Fibroblast of skin of right quadriceps (primary cell): ENCODE measurements at regions not wholly inside any gene's neighbourhood (a gene's known extent, or its start where the extent isn't known, plus 50 kb on each side); places are given as distances from the start of the nearest gene placed in this dataset.

Experiments
- DNase-seq: peaks from one replicate; pipeline ENCODE4 v3.0.0-alpha.2; 2013

DNA sequence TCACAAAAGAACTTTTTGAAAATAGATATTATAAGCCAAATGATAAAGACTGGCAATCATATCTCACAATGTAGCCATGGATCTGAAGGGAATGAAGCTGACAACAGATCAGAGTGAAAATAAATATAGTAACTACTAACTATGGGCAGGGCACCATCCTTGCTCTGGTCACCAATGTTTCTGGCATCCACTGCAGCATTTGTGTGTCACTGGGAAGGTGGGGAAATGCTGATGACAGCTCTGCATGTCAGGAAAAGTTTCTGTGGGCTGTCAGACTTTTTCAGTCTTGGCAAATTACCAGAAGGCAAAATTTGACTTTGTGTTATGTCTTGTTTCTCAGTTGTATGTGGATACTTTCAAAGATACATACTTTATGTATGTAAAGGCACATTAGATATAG, 195.6 kb downstream of the ZNF326 start:
- DNase-seq: no peak

DNA sequence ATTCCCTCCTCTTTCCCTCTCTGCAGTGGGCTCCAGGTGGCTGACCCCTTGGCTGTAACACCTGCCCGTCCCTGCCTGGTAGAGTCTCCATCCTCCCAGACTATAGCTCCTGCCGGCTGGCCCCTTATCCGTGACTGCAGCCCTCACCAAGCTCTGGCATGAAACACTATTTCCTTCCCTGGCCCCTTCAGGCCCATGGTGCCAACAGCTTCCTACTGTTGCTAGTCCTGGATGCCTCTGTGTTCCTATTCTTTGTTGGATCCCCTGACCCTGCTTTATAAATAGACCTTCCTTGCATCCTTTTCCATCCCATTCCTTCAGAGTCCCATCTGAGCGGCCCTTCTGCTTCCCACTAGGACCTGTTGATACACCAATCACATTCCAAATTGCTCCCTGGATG, 195.0 kb downstream of the ZNF326 start:
- no peak for DNase-seq

DNA sequence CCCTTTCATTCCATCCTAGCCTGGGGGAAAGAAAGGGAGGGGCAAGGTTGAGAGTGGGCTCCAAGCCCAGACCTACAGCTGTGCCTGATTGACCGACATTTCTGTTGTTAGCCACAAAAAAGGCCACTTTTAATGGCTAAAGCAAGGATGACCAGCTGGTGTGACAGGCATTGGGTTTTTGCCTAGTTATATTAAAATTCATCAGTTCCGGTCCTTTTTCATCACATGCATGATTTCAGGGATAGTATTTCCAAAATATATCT, 192.3 kb downstream of the ZNF326 start:
- DNase-seq: no peak

DNA sequence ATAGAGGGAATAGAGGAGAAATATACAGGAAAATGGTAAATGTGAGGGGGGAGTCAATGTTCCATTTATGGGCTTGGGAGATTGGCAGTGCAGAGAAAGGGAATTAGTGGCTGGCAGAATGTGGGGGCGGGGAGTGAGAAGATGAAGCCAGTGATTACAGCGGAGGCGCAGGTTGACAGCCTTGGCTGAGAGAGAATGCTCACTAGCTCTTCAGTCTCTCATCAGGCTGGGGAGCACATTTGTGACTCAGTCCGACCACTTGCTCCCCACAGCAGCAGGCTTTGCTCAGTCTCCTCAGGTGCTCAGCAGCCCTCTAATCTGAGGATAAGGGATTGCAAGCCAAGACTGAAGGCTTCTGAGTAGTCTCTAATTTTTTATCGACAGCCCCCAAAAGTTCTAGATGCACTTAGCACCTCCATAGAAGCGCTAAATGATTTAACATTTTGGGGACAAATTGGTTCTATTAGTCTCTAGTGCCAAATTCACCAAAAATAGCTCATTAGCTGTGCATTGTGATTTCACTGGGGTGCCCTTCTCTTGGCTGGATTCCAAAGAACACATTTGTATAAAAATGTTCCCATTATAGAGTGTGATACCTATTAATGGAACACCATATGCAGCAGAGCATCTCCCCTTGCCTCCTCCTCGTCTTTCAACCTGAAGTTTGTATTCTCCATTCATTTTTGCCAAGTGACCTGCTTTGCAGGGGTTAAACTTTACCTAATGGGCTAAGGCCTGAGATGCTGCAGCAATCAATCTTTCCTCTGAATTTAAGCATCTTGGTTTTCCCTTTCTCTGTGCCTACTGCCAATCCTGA, 191.8 kb downstream of the ZNF326 start:
- no peak for DNase-seq

DNA sequence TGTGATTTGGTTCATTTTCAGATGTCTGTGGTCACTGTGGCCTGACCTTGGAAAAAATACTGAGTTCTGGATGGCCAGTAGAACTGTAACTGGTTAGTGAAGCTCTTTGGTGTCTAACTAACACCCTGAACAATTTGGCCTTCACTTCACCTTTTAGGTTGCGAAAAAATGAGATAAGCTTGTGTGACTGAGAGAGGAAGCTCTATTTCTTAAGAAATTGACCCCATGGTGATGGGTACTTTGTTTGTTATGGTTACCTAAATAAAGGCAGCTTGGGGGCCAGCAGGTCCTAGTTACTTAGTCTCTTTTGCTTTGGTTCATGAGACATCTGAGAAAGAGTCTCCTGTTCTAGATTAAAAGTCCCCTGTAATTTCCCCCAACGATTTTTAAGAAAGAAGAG, 181.6 kb downstream of the ZNF326 start:
- DNase-seq: no peak

DNA sequence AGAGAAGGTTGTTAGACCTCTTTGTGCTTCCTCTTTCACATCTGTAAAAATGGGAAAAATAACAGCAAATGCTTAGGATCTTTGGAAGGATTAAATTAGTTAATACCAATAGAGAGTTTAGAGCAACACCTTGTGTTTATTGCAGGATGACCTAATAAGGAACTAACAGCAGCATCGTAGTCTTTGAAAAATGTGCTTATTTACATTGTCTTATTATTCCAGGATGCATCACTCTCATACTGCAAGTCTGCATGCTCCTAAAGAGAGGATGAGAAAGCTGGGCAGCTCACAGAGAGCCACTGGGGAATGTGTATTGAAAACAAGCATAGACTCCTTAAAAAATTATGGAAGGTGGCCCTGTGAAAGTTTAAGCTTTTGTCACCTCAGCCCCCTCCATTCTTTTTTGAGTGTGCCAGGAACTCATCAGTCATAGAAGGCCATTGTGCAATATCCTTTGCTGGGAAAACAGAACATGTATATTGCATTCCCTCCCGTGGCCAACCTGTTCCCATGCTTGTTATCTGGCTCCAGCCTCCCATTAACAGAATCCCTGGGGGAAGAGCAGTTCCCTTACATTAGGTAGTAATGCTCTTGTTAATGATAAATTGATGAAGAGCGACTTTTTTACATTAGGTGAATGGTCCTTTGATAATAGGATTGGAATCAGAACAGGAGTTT, 180.7 kb downstream of the ZNF326 start:
- no peak for DNase-seq

DNA sequence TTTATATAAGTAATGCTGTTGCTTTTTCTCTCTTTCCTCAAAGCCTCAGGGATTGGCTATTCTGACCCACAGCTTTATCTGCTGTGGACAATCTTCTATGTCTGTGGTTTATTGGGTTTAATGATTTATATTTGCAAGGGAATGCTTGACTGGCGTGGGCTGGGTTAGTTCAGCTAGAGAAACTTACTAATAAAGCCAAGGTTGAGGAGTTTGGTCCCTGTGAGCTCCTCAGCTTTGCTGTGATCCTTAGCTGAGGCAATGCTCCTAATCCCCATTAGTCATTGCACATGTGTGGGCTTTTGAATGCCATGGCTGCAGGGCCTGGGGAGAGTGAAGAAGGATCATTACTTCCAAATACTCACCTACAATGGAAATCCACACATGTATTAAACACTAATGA, 179.3 kb downstream of the ZNF326 start:
- DNase-seq: no peak

DNA sequence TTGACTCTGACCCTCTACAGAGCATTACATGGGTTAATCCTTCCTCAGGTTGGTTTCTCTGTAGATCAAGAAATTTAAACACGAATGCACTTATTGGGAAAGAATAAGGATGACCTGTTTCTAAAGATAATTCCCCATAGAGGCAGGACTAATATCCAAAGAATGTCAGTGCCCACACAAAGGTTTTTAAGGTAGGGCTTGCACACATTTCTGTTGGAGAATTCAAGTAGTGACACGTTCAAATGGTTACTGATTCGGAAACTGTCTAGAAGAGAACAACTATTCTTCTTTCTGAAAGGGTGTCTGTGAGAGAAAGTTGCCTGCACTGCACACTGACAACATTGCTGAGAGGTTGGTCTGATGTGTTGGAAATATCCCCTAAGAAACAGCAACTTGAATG, 167.3 kb downstream of the ZNF326 start:
- no peak for DNase-seq

DNA sequence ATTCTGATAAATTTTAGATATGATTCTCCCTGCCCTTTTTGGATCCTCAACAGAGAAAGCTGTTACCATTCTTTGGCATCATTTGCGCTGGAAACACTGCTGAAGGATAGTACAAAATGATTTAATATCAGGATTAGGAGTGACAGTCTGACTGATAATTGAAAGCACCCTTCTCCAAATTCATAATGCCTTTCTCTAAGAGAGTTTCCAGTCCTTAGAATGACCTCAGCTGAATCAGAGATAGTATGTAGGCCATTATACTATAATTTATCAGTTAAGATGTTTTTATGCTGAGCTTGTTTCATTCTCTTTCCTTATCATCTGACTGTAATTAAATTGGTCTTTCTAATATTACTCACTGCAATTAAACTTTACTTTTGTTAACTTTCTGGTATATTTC, 166.7 kb downstream of the ZNF326 start:
- DNase-seq: no peak

DNA sequence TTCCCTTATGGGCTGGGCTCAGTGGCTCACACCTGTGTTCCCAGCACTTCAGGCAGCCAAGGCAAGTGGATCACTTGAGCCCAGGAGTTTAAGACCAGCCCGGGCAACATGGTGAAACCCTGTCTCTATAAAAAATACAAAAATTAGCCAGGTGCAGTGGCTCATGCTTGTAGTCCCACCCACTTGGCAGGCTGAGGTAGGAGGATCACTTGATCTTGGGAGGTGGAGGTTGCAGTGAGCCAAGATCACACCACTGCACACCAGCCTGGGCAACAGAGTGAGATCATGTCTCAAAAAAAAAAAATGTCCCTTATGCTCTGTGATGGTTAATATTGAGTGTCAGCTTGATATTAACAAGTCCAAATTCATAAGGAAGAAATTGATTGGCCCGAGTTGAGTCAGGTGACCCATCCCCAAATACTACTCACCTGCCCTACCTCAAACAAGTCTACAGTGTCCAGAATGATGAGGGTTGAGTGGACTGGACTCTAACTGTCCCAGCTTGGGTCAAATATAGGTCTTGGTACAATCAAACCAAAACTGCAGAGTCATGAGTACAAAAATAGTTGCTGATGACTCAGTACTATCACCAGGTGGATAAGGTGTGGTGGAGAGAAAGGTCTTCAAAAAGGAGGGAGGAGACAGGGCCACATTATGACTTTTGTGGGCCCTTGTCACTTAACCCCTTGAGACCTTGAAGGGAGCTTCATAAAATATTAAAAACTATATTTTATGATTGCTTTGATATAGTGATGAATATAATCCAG, 161.0 kb downstream of the ZNF326 start:
- no peak for DNase-seq

DNA sequence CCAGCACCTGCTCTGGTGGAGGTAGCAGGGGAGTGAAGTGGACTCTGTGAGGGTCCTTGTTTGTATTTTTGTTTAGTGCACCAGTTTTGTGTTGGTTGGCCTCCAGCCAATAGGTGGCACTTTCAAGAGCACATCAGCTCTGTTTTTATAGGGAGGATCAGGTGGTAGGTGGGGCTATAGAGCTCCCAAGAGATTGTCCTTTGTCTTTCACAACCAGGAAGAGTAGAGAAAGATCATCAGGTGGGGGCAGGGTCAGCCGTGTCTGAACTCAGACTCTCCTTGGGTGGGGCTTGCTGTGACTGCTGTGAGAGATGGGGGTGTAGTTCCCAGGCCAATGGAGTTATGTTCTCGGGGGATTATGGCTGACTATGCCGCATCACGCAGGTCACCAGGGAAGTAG, 159.8 kb downstream of the ZNF326 start:
- no peak for DNase-seq

DNA sequence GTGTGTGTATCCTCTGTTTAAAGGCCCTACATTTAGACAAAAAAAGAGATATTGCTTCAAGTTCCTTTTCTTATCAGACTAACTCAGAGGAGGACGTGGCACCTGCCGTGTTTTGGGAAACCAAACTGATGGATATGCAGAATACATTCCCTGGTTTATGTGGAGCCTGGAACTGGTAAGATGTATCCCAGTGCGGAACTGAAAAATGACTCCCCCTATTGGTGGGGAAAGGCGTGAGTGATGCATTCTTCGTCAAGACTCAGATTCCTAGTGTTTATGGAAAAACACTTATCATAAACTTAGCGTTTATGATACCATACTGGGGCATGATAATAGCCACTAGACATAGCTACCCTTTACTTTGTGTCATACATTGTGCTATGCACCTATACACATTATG, 154.2 kb downstream of the ZNF326 start:
- DNase-seq: no peak

DNA sequence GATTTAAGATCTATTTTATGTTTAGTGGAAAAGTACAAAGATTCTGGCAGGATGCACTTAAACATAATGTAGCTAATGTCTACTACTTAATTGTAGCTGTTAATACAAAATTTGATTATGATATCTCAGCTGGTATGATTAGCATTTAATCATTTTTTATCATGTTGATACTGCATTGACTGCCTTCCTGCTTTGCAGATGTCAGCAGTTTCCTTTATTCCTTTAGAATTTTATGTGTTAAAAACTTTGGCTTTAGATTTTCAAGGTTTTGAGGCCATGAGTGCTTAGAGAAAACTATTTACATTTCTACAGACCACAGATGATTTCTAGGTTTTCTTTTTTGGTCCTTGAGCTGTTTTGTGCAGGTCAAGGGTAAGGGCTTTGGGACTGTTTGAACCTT, 152.2 kb downstream of the ZNF326 start:
- no peak for DNase-seq

DNA sequence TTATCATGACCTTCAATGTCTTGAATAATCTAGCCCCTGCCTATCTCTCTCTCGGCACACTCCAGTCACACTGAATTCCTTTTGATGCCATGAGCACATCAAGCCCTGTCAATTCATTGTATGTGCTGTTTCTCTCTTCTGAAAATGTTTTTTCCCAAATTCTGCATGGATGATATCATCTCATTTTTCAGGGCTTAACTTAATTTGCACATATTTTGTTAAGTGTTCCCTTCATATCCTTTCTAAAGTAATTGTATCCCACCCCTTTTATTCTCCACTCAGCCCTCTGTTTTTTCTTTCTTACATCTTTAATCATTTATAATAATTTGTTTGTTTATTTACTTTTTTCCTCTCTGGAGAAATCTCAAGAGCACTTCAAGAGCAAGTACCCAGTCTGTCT, 149.9 kb downstream of the ZNF326 start:
- no peak for DNase-seq

DNA sequence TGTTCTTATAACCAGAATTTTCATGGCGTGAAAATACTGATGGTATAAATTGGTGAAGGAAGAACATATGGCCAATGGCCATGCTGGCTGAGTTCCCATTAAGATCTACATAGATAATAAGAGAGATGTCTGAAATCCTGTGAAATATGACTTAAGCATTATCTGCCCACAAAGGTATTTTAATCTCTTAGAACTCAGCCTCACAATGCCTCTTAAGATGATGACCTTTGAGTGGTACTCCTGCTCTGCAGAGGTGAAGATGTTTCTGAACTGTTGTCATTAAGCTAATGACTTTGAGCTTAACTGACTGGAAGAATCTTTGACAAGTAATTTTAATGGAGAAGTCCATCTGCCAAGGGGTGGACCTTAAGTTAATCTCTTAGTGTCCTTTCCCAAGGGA, 148.7 kb downstream of the ZNF326 start:
- DNase-seq: no peak

DNA sequence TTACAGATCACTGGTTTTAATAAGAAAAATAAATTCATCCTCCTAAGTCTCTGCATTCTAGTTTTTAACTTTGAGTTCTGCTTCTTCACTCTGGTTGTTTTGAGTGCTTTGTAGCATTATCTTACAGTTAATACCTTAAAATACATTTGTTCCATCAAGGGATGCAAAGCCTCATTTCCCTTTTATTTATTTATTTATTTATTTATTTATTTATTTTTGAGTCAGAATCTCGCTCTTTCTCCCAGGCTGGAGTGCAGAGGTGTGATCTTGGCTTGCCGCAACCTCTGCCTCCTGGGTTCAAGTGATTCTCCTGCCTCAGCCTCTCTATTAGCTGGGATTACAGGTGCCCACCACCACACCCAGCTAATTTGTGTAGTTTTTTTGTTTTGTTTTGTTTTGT, 147.8 kb downstream of the ZNF326 start:
- DNase-seq: no peak

DNA sequence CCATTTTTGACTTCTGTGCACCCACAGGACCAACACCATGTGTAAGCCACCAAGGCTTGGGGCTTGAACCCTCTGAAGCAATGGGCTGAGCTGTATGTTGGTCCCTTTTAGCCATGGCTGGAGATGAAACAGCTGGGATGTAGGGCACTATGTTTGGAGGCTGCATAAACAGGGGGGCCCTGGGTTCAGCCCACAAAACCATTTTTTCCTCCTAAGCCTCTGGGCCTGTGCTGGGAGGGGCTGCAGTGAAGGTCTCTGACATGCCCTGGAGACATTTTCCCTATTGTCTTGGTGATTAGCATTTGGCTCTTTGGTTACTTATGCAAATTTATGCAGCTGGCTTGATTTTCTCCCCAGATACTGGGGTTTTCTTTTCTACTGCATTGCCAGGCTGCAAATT, 144.9 kb downstream of the ZNF326 start:
- no peak for DNase-seq

DNA sequence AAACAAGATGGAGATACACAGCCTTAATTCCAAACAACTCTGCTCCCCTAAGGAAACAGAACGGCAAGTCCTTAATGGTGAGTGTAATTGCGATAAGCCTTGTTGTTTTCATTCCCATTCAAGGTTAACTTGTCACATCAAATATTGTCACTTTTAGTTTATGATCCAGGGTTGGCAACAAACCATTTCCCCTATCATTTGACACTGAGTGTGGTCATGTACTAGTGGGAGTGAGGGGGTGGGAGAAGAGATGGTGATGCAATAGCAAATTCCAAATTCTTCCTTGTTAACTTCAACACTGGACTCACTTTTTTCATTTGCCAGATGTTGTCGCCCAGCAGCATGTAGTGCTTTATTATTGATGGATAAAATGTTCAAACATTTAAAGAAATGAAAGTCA, 140.4 kb downstream of the ZNF326 start:
- DNase-seq: no peak

DNA sequence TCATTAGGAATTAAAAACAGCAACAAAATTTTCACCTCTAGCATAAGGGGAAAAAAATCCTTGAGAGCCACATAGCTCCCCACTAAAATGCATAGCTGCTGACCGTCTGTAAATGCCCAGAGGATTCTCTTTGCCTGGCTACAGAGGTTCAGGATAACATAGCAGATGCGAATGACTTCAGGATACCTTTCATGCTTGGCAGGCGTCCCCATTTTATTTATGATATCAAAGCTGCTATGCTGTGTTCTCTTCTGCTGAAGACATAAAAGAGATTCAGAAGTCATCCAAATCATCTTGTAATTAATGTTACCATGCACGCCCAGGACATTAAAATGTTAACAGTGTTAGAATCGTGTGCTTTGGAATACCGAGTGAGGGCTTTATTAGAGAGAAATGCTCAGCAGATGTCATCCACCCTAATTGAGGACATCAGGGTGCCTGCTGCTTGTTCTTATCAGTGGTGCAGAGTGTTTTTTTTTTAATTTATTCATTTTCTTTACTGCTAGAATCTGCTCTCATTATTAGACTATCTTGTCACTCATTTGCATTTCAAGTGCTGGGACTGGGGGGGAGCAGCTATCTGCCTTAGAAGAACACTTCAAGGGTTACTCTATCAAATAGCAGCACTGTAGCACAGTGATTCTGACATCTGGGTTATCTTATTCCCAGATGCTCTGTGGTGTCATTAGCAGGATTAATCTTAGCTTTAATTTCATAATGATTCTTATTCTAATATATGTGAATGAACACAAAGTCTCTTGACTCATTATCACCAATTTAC, 139.5 kb downstream of the ZNF326 start:
- DNase-seq: no peak

DNA sequence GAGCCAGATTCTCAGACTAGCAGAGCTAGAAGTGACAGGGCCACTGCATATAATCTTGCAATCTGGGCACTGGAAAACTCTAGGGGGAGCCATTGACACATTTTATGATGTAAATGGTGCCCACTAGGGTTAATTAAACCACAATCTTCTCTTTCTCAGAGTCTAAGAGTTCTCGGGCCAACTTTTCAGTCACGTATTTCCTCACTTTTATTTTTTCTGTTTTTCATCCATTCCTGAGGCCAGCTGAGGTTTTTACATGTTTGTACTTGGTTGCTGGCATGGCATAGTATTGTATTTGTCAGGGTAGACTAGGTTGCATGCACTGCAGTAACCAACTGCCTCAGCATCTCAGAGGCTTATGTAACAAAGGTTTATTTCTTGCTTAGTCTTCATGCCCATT, 138.2 kb downstream of the ZNF326 start:
- peak; percentile 2 for DNase-seq

DNA sequence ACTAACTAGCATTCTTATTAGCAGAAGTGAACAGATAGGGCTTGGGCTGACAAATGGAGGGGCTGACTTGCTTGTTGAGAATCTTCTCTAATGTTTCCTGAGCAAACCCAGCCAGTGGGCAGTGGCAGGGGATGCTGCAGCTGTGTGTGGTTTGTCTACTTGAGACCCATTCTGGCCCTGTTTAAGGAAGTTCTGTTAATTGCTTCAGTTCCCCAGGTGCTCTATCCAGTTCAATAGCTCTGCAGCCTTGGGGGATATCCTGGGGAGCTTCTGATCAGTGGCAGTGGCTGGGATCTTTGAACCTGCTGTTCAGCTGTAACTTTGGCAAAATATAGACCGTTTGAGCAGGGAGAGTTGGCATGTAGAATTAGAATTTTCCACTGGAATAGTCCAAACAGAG, 137.4 kb downstream of the ZNF326 start:
- DNase-seq: no peak

DNA sequence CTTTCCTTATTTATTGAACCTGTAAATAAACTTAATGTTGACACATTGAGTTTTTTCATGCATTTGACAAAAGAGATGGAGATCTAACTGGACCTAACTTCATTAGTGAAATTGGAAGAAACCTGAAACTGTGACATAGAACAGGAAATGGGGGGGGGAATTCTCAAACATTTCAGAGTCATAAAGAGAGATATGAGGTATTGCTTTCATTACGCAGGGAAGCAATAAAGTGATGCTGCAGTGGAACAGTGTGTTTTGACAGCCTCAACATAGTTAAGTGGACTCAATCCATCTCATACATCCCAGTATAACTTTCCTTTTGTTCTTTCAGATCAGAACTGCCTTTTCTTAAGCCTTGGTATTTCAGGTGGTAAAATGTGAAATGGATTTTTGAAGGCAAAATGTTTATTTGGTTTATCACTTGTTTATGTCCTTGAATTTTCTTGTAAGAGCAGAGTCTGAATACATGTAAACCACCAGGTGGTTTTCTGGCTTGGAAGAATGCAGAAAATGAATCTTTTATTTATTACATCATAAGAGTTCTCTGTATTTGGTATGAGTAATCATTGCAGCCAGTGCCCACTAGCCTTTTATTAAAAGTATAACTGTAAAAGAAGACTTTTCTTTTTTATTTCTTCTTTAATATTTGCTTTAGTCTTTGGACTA, 132.5 kb downstream of the ZNF326 start:
- DNase-seq: no peak

DNA sequence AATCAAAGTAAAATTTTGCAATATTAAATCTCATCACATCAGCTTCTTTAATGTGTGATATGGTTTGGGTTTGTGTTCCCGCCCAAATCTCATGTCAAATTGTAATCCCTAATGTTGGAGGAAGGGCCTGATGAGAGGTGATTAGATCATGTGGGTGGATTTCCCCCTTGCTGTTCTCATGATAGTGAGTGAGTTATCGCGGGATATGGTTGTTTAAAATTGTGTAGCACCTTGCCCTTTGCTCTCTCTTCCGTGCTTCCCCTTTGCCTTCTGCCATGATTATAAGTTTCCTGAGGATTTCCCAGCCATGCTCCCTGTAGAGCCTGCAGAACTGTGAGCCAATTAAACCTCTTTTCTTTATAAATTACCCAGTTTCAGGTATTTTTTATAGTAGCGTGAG, 131.9 kb downstream of the ZNF326 start:
- DNase-seq: no peak
